Right lobe of liver (tissue), 6 donors: ENCODE measurements at regions not wholly inside any gene's neighbourhood (a gene's known extent, or its start where the extent isn't known, plus 50 kb on each side); places are given as distances from the start of the nearest gene placed in this dataset.
"Not testable (repeated sequence)": the region's sequence is repeated elsewhere in the genome, so short reads cannot be mapped to it uniquely, and the experiment has no call there.

Experiments used
- ATAC-seq, 4 donors: fragments of 200-7000 bp; cut with Tn5 transposase; one replicate each; pipeline ENCODE4 v1.9.1; 2020; ENCODE audit warnings: mild to moderate bottlenecking in 4 of 4, moderate library complexity in 4 of 4
- DNase-seq, 3 donors: peaks; one replicate each; pipeline ENCODE4 v3.0.0-alpha.2; 2020
- H3K27ac ChIP-seq, 3 donors: fragments of 200-600 bp; one replicate each; pipeline ENCODE4 v1.8.0; 2022
- H3K27me3 ChIP-seq, 2 donors: fragments of 200-600 bp; one replicate each; pipeline ENCODE4 v1.8.0; 2022
- H3K36me3 ChIP-seq, 4 donors: fragments of 200-600 bp; sonication (generic) in 1 of 4; one replicate each; pipeline versions ENCODE4 v1.5.1 to v1.8.0; 2017 to 2022; ENCODE audit warnings: control low read depth in 1 of 4
- H3K4me1 ChIP-seq, 4 donors: fragments of 200-600 bp; sonication (generic) in 1 of 4; one replicate each; pipeline versions ENCODE4 v1.5.1 to v1.8.0; 2017 to 2022; ENCODE audit warnings: control low read depth in 1 of 4
- H3K4me3 ChIP-seq, 3 donors: fragments of 200-600 bp; one replicate each; pipeline ENCODE4 v1.8.0; 2022
- H3K9me3 ChIP-seq, 4 donors: fragments of 200-600 bp; sonication (generic) in 1 of 4; one replicate each; pipeline versions ENCODE4 v1.5.1 to v1.8.0; 2017 to 2022; ENCODE audit warnings: control low read depth in 1 of 4
- CTCF ChIP-seq, 4 donors: fragments of 200-600 bp in 3 of 4; fragments of 450-650 bp in 1 of 4; IDR thresholded peaks; one replicate each; pipeline versions ENCODE4 v1.5.1 to v1.8.0; 2016 to 2022; ENCODE audit warnings: antibody characterized with exemption in 4 of 4, mild to moderate bottlenecking in 2 of 4
- POLR2A ChIP-seq: fragments of 450-650 bp; IDR thresholded peaks from one replicate; pipeline ENCODE4 v1.6.1; 2017; ENCODE audit warnings: antibody characterized with exemption, mild to moderate bottlenecking
- WGBS: methylation state at CpG from one replicate; pipeline ENCODE4 v1.1.6; 2018; ENCODE audit warnings: low coverage, low lambda C conversion rate; ENCODE audit not compliant: insufficient coverage; ENCODE audit errors: missing lambda C conversion rate; 5-methylcytosine and 5-hydroxymethylcytosine counted together
- intact Hi-C, 2 donors: fragments of 100-400 bp; cut with DNase I; formaldehyde crosslinking; loops; one replicate each; pipeline versions ENCODE4 v1.11.2 to v1.14.1; 2022
- donor health status: DM: no; HTN: yes; CAD: no.
- donor health status: DM: no; HTN: no; CAD: no.
- donor health status: DM: no; HTN: no; CAD: no.
- donor health status: DM: no; HTN: yes; CAD: no.
- donor health status: DM: no; HTN: yes; CAD: no.

DNA sequence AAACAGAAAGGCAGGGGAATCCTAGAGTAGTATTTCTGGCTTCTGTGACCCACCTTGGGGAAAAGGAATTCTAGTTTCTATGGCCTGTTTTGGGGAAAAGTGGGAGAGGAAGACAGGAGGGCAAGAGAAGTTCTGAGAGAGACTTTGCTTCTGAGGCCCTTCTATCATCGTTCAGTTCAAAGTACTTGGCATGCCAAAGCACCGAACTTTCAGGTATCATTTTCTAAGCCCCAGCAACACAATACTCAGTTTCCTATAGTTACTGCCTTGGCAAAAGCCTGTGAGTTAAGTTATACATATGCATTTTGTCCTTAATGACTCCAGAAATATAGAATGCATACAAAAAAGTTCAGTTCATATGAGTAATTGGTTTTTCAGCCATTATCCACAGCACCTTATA lies 74.1 kb upstream of the CHD2 start:
- no peaks in the 10 kb centered on the region for H3K36me3 ChIP-seq
- no peak for TF ChIP-seq POLR2A
- no peak for TF ChIP-seq CTCF (IDR thresholded peaks at IDR 0.05)
- H3K27me3 ChIP-seq, result no peaks in the 10 kb centered on the region
- no peak overlapping the region for H3K4me3 ChIP-seq
- DNase-seq, result no peak
- intact Hi-C loops, result no loop called here
- H3K9me3 ChIP-seq, result no peaks in the 10 kb centered on the region
- H3K27ac ChIP-seq, result no peak overlapping the region
- WGBS, result 66% methylated on average over 2 of the region's 2 CpGs
- no peak for ATAC-seq
- peaks cover 0 to 5% (median 0%) of the 10 kb centered on the region in 4 donors for H3K4me1 ChIP-seq

DNA sequence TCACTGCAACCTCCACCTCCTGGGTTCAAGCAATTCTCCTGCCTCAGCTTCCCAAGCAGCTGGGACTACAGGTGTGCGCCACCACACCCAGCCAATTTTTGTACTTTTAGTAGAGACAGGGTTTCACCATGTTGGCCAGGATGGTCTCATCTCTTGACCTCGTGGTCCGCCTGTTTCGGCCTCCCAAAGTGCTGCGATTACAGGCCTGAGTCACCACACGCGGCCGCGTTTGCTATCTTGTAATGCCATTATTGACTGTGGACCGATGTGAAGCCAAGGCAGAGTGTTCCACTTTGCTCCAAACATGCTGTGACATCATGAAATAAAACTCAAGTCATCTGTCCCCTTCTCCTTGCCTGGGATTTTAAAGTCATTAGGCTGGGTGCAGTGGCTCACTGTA lies 72.1 kb upstream of the CHD2 start:
- ATAC-seq, H3K27ac ChIP-seq, intact Hi-C loops, H3K36me3 ChIP-seq, H3K9me3 ChIP-seq, H3K27me3 ChIP-seq, H3K4me3 ChIP-seq: not testable (repeated sequence)
- H3K4me1 ChIP-seq, result peaks cover 2 to 19% (median 10%) of the 10 kb centered on the region in 4 donors
- whole genome bisulfite sequencing, result 98% methylated on average over 8 of the region's 10 CpGs
- DNase-seq, result peak in 1 of 3 donors; percentile 26

DNA sequence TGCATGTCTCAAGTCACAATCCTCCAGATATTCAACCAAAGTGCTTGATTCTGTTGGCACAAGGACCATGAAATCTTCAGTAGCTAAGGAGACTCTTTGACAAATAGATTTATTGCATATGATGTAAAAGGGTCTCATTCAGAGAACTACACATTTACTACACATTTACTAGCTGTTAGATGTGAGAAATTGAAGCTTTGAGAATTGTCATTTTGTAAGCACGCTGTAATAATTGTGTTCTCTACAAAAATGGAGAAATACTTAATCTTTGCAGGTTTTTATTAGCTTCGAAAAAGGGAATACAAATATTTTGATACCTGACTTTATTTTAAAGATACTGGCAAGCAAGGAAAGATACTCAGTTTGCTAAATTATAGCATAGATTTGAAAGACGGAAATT lies 70.2 kb upstream of the CHD2 start:
- no peaks in the 10 kb centered on the region for H3K36me3 ChIP-seq
- TF ChIP-seq POLR2A (no peak), CTCF (IDR thresholded peaks at IDR 0.05) (no peak)
- no peaks in the 10 kb centered on the region for H3K27me3 ChIP-seq
- intact Hi-C loops, result no loop called here
- no peaks in the 10 kb centered on the region for H3K9me3 ChIP-seq
- H3K4me3 ChIP-seq, result no peak overlapping the region
- ATAC-seq (no peak), DNase-seq (no peak)
- H3K4me1 ChIP-seq, result peaks cover 2 to 21% (median 11%) of the 10 kb centered on the region in 4 donors
- WGBS, result 94% methylated on average over 3 of the region's 3 CpGs
- H3K27ac ChIP-seq, result no peak overlapping the region

DNA sequence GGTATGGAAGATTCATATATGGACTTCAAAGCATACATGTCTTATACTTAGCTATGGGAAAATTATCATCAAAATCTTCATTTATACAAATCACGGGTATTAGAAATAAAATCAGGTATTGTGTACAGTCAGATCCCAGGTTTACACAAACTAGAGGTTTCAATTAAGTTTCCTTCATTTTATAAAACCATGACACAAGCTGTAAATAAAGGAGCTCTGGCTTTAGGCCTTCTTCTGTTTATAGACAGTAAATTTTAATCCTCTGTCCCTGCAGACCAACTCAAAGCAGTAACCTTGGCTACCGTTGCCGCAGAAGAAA lies 68.8 kb upstream of the CHD2 start:
- 7% methylated on average over 3 of the region's 3 CpGs for WGBS
- H3K36me3 ChIP-seq, result no peaks in the 10 kb centered on the region
- H3K9me3 ChIP-seq, result no peaks in the 10 kb centered on the region
- no peaks in the 10 kb centered on the region for H3K27me3 ChIP-seq
- no peak for TF ChIP-seq POLR2A
- no peak for TF ChIP-seq CTCF (IDR thresholded peaks at IDR 0.05)
- H3K4me3 ChIP-seq, result peak overlapping the region in 2 of 3 donors; percentile 38 to 39
- peaks cover 2 to 21% (median 11%) of the 10 kb centered on the region in 4 donors for H3K4me1 ChIP-seq
- intact Hi-C loops, result no loop called here
- DNase-seq, result no peak
- peak overlapping the region; percentile 86 to 98 (median 95) for H3K27ac ChIP-seq
- peak in 1 of 4 donors; percentile 27 for ATAC-seq

DNA sequence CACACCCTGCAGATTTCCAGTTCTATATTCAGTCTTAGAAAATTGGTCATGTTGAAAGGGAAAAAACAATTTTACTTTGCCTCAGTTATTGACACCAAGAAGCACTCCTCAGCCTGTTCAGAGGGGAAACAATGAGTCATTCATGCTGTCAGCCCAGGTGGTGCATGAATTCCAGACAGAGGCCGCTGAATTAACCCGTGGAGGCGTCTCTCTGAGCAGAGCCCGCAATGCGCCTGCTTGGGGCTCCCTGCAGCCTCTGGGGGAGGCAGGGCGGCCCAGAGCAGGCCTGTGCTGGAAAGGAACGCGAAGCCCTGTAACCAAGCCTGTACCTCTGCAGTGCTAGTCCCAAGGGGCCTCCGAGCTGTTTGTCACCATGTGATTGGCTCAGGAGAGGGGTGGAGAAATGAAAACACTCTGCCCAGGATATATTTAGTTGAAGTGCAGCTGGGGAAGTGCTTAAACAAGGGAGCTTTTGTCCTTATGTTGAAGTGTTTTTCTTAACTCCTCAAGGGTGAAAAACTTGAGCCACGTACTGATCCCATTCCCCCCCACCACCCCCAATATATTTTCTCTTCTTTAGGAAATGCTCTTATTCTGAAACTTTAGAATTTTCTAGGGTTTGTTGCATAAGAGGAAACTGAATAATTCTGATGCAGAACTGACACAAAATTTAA lies 68.3 kb upstream of the CHD2 start:
- peak overlapping the region; percentile 86 to 98 (median 95) for H3K27ac ChIP-seq
- no peaks in the 10 kb centered on the region for H3K36me3 ChIP-seq
- ATAC-seq, result peak; percentile 94 to 100 (median 100)
- peak; percentile 81 to 93 (median 90) for DNase-seq
- WGBS, result 0% methylated on average over 9 of the region's 10 CpGs
- intact Hi-C loops, result no loop called here
- no peaks in the 10 kb centered on the region for H3K27me3 ChIP-seq
- peak overlapping the region in 2 of 3 donors; percentile 38 to 39 for H3K4me3 ChIP-seq
- peaks cover 2 to 21% (median 11%) of the 10 kb centered on the region in 4 donors for H3K4me1 ChIP-seq
- no peak for TF ChIP-seq CTCF (IDR thresholded peaks at IDR 0.05)
- TF ChIP-seq POLR2A, result peak; percentile 87
- no peaks in the 10 kb centered on the region for H3K9me3 ChIP-seq
